SU-DHL-6 (cell line): ENCODE measurements at regions not wholly inside any gene's neighbourhood (a gene's known extent, or its start where the extent isn't known, plus 50 kb on each side); places are given as distances from the start of the nearest gene placed in this dataset.

Experiments used
- CTCF ChIP-seq: fragments of 200-600 bp; sonication (generic); IDR thresholded peaks from one replicate; pipeline ENCODE4 v1.5.1; 2017; ENCODE audit warnings: antibody characterized with exemption, mild to moderate bottlenecking, low read length, moderate library complexity; ENCODE audit not compliant: insufficient read depth, poor library complexity, severe bottlenecking
- EZH2phosphoT487 ChIP-seq: fragments of 200-600 bp; sonication (generic), shearing (Covaris generic); conservative IDR thresholded peaks from 2 replicates; pipeline ENCODE4 v1.6.1; 2018; ENCODE audit warnings: mild to moderate bottlenecking, antibody characterized with exemption, low read length, moderate library complexity, mixed read lengths

GRCh38 chr5:105430516-105430915 lies 1867.9 kb upstream of the NUDT12 start:
- TF ChIP-seq EZH2phosphoT487 (no peak), CTCF (no peak)
